GM23338 (cell line): ENCODE measurements at regions not wholly inside any gene's neighbourhood (a gene's known extent, or its start where the extent isn't known, plus 50 kb on each side); places are given as distances from the start of the nearest gene placed in this dataset.

Source experiments
- ATAC-seq: fragments of 200-7000 bp; cut with Tn5 transposase; 3 replicates; pipeline ENCODE4 v1.9.1; 2020
- DNase-seq: peaks from one replicate; pipeline ENCODE4 v3.0.0-alpha.2; 2015; ENCODE audit warnings: low spot score
- H2AFZ ChIP-seq: fragments of 200-600 bp; sonication (generic); 2 replicates; pipeline ENCODE4 v1.8.0; 2016; ENCODE audit warnings: antibody characterized with exemption, mild to moderate bottlenecking, moderate library complexity
- H3F3A ChIP-seq: fragments of 200-600 bp; sonication (generic); replicated peaks from 2 replicates; pipeline ENCODE4 v1.8.0; 2017; ENCODE audit warnings: antibody characterized with exemption, mixed run types, low read depth
- H3K27ac ChIP-seq: fragments of 200-600 bp; sonication (generic); 2 replicates; pipeline ENCODE4 v1.6.1; 2016; ENCODE audit warnings: low read depth
- H3K27me3 ChIP-seq: fragments of 200-600 bp; sonication (generic); 2 replicates; pipeline ENCODE4 v1.8.0; 2016; ENCODE audit warnings: mild to moderate bottlenecking, mixed run types, moderate library complexity; ENCODE audit not compliant: insufficient read depth
- H3K36me3 ChIP-seq: fragments of 200-600 bp; sonication (generic); 2 replicates; pipeline ENCODE4 v1.8.0; 2016; ENCODE audit warnings: mild to moderate bottlenecking; ENCODE audit not compliant: insufficient read depth
- H3K4me1 ChIP-seq: fragments of 200-600 bp; sonication (generic); 2 replicates; pipeline ENCODE4 v1.8.0; 2016; ENCODE audit warnings: mild to moderate bottlenecking, moderate library complexity; ENCODE audit not compliant: insufficient read depth
- H3K4me2 ChIP-seq: fragments of 200-600 bp; sonication (generic); 2 replicates; pipeline ENCODE4 v1.7.1; 2017; ENCODE audit warnings: mixed run types
- H3K4me3 ChIP-seq: fragments of 200-600 bp; sonication (generic); 2 replicates; pipeline ENCODE4 v1.6.1; 2016; ENCODE audit warnings: mixed run types
- H3K79me2 ChIP-seq: fragments of 200-600 bp; sonication (generic); replicated peaks from 2 replicates; pipeline ENCODE4 v1.8.0; 2017; ENCODE audit warnings: mild to moderate bottlenecking; ENCODE audit not compliant: insufficient read depth
- H3K9me2 ChIP-seq: fragments of 200-600 bp; sonication (generic); 2 replicates; pipeline ENCODE4 v1.8.0; 2017; ENCODE audit not compliant: insufficient read depth
- H4K20me1 ChIP-seq: fragments of 200-600 bp; sonication (generic); replicated peaks from 2 replicates; pipeline ENCODE4 v1.8.0; 2017; ENCODE audit warnings: mild to moderate bottlenecking; ENCODE audit not compliant: insufficient read depth
- H3K27ac Mint-ChIP-seq: 2 replicates; pipeline ENCODE4 v1.8.0; 2020; ENCODE audit warnings: inconsistent platforms, mild to moderate bottlenecking, moderate library complexity, mixed read lengths
- H3K27me3 Mint-ChIP-seq: 3 replicates; pipeline ENCODE4 v1.8.0; 2022; ENCODE audit warnings: low read depth, mild to moderate bottlenecking, moderate library complexity, mixed read lengths, inconsistent platforms; ENCODE audit not compliant: insufficient read depth, poor library complexity
- H3K36me3 Mint-ChIP-seq: 3 replicates; pipeline ENCODE4 v1.8.0; 2021; ENCODE audit warnings: low read depth, mild to moderate bottlenecking, inconsistent platforms, moderate library complexity, mixed read lengths
- H3K4me1 Mint-ChIP-seq: 3 replicates; pipeline ENCODE4 v1.8.0; 2020; ENCODE audit warnings: mild to moderate bottlenecking, inconsistent platforms, mixed read lengths
- H3K4me3 Mint-ChIP-seq: 3 replicates; pipeline ENCODE4 v1.8.0; 2021; ENCODE audit warnings: moderate library complexity, mild to moderate bottlenecking, inconsistent platforms, mixed read lengths
- H3K9me3 Mint-ChIP-seq: 3 replicates; pipeline ENCODE4 v1.8.0; 2020; ENCODE audit warnings: moderate library complexity, mild to moderate bottlenecking, inconsistent platforms, mixed read lengths
- CREB1 ChIP-seq: fragments of 250-450 bp; sonication (Bioruptor Pico); IDR thresholded peaks from 2 replicates; pipeline ENCODE4 v1.5.0; 2020; ENCODE audit warnings: low read depth, mild to moderate bottlenecking, moderate library complexity
- EZH2 ChIP-seq: fragments of 200-600 bp; sonication (generic); IDR thresholded peaks from one replicate; pipeline ENCODE4 v1.8.0; 2017; ENCODE audit warnings: antibody characterized with exemption, mild to moderate bottlenecking, low read depth; ENCODE audit not compliant: unreplicated experiment
- EZH2phosphoT487 ChIP-seq: fragments of 200-600 bp; sonication (generic); IDR thresholded peaks from one replicate; pipeline ENCODE4 v1.8.1; 2018; ENCODE audit warnings: antibody characterized with exemption; ENCODE audit not compliant: unreplicated experiment
- JUNB ChIP-seq: IDR thresholded peaks from one replicate; pipeline ENCODE4 v1.6.1; 2016; ENCODE audit warnings: antibody characterized with exemption; ENCODE audit not compliant: unreplicated experiment
- NANOG ChIP-seq: IDR thresholded peaks from 2 replicates; pipeline ENCODE4 v1.6.1; 2016; ENCODE audit warnings: antibody characterized with exemption, borderline replicate concordance
- POLR2AphosphoS5 ChIP-seq: IDR thresholded peaks from 2 replicates; pipeline ENCODE4 v1.6.1; 2016; ENCODE audit warnings: antibody characterized with exemption, low read depth
- REST ChIP-seq: IDR thresholded peaks from one replicate; pipeline ENCODE4 v1.6.1; 2018; ENCODE audit warnings: antibody characterized with exemption; ENCODE audit not compliant: unreplicated experiment
- STAT1 ChIP-seq: IDR thresholded peaks from one replicate; pipeline ENCODE4 v1.6.1; 2016; ENCODE audit warnings: antibody characterized with exemption; ENCODE audit not compliant: unreplicated experiment
- ZNF114 ChIP-seq: fragments of 250-450 bp; sonication (Bioruptor Pico); IDR thresholded peaks from 2 replicates; pipeline ENCODE4 v1.5.0; 2020; ENCODE audit warnings: mild to moderate bottlenecking, moderate library complexity
- TF ChIP-seq, protein P1 (sequence below): IDR thresholded peaks from 2 replicates; pipeline ENCODE4 v1.6.1; 2016; ENCODE audit warnings: antibody characterized with exemption
- TF ChIP-seq, protein P2 (sequence below), 2 experiments: fragments of 200-600 bp in 1 of 2; sonication (generic) in 1 of 2; conservative IDR thresholded peaks; 2 replicates each; pipeline versions ENCODE4 v1.5.1 to v1.6.1; 2016 to 2017; ENCODE audit warnings: antibody characterized with exemption in 2 of 2, low read depth in 2 of 2, mild to moderate bottlenecking in 2 of 2, moderate library complexity in 1 of 2

GRCh38 chr12:98352218-98352811 lies 163.1 kb upstream of the TMPO start:
- no peaks in the 10 kb centered on the region for H3K9me3 Mint-ChIP-seq
- ATAC-seq = no peak
- Histone ChIP-seq H3K79me2 (no peaks in the 10 kb centered on the region), H3K4me1 (peaks cover 7% of the 10 kb centered on the region; the same call in 1 of the 2 replicates), H4K20me1 (no peaks in the 10 kb centered on the region), H3K4me3 (no peak overlapping the region), H3F3A (no peaks in the 10 kb centered on the region), H3K27ac (no peak overlapping the region), H3K27me3 (no peaks in the 10 kb centered on the region), H2AFZ (peak overlapping the region; percentile 52; the same call in 1 of the 2 replicates), H3K9me2 (no peaks in the 10 kb centered on the region; the same call in 1 of the 2 replicates), H3K36me3 (no peaks in the 10 kb centered on the region), H3K4me2 (no peak overlapping the region)
- no peaks in the 10 kb centered on the region for H3K27me3 Mint-ChIP-seq
- TF ChIP-seq JUNB (no peak), EZH2phosphoT487 (no peak), NANOG (no peak), EZH2 (no peak)
- TF ChIP-seq, protein P1, sequence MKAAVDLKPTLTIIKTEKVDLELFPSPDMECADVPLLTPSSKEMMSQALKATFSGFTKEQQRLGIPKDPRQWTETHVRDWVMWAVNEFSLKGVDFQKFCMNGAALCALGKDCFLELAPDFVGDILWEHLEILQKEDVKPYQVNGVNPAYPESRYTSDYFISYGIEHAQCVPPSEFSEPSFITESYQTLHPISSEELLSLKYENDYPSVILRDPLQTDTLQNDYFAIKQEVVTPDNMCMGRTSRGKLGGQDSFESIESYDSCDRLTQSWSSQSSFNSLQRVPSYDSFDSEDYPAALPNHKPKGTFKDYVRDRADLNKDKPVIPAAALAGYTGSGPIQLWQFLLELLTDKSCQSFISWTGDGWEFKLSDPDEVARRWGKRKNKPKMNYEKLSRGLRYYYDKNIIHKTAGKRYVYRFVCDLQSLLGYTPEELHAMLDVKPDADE = no peak
- no peak overlapping the region for H3K4me3 Mint-ChIP-seq
- H3K36me3 Mint-ChIP-seq = no peaks in the 10 kb centered on the region
- DNase-seq = no peak
- peaks cover 8% of the 10 kb centered on the region for H3K4me1 Mint-ChIP-seq
- no peak overlapping the region for H3K27ac Mint-ChIP-seq

DNA sequence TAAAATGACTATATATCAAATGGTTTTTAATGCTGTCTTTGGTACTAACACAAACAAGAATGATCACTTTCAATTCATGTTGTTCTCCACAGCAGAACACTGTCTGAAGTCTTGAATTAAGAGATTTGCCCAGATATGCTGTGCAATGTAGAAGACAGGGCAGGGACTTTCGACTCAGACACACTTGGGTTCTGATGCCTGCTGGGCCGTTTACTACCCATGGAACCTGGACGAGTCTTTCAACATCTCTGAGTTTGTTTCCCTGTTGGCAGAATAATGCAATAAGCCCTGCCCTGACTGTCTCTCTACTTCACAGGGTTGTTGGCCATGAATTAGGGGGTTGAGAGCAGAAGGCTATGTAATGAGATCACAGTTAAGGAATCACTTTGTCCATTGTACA lies 162.6 kb upstream of the TMPO start:
- peaks cover 8% of the 10 kb centered on the region for H3K4me1 Mint-ChIP-seq
- Histone ChIP-seq H3K79me2 (no peaks in the 10 kb centered on the region), H3K4me1 (peaks cover 7% of the 10 kb centered on the region; the same call in 1 of the 2 replicates), H3K36me3 (no peaks in the 10 kb centered on the region), H3K27me3 (no peaks in the 10 kb centered on the region), H4K20me1 (no peaks in the 10 kb centered on the region), H3K27ac (no peak overlapping the region), H2AFZ (peak overlapping the region; percentile 52; the same call in 1 of the 2 replicates), H3K4me3 (no peak overlapping the region), H3K9me2 (no peaks in the 10 kb centered on the region; the same call in 1 of the 2 replicates), H3K4me2 (no peak overlapping the region), H3F3A (no peaks in the 10 kb centered on the region)
- H3K27me3 Mint-ChIP-seq = no peaks in the 10 kb centered on the region
- ATAC-seq (no peak), DNase-seq (no peak)
- H3K9me3 Mint-ChIP-seq = no peaks in the 10 kb centered on the region
- no peak overlapping the region for H3K4me3 Mint-ChIP-seq
- H3K27ac Mint-ChIP-seq = no peak overlapping the region
- H3K36me3 Mint-ChIP-seq = no peaks in the 10 kb centered on the region
- TF ChIP-seq CREB1 = no peak
- no peak for TF ChIP-seq EZH2
- TF ChIP-seq EZH2phosphoT487 = no peak
- no peak for TF ChIP-seq NANOG
- no peak for TF ChIP-seq ZNF114 (CRISPR knock-in tag)
- TF ChIP-seq REST = no peak
- no peak for TF ChIP-seq JUNB
- TF ChIP-seq, protein P1 = no peak
- no peak for TF ChIP-seq STAT1
- TF ChIP-seq POLR2AphosphoS5 = no peak
- TF ChIP-seq, protein P2, sequence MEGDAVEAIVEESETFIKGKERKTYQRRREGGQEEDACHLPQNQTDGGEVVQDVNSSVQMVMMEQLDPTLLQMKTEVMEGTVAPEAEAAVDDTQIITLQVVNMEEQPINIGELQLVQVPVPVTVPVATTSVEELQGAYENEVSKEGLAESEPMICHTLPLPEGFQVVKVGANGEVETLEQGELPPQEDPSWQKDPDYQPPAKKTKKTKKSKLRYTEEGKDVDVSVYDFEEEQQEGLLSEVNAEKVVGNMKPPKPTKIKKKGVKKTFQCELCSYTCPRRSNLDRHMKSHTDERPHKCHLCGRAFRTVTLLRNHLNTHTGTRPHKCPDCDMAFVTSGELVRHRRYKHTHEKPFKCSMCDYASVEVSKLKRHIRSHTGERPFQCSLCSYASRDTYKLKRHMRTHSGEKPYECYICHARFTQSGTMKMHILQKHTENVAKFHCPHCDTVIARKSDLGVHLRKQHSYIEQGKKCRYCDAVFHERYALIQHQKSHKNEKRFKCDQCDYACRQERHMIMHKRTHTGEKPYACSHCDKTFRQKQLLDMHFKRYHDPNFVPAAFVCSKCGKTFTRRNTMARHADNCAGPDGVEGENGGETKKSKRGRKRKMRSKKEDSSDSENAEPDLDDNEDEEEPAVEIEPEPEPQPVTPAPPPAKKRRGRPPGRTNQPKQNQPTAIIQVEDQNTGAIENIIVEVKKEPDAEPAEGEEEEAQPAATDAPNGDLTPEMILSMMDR (conservative IDR thresholded peaks at IDR 0.05; ENCODE audit: low read depth in 2 of 2) = no peak
